ENCODE measurements at regions not wholly inside any gene's neighbourhood (a gene's known extent, or its start where the extent isn't known, plus 50 kb on each side); places are given as distances from the start of the nearest gene placed in this dataset.

DNA sequence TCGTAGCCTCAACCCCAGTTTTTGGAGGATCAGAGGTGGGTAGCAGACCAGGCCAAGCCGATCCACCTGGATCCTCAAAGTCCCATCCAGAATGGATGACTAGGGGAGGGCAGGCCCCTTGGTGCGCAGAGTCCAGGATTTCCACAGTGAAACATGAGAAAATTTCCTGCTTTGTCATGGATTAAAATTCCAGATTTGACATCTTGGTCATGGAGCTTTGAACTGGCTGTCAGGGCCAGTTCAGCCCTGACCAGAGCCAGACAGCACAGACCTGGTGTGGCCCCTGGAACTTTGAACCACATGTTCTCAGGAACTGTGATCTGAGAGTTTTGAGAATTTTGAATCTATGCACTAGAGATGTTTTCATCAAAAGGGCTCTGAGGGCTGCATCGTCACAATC, 177.5 kb downstream of the MN1 start:
- DNase-seq (ENCODE audit: low spot score): no peak

- no peak for DNase-seq (ENCODE audit: low spot score)
Measured at GRCh38 chr22:27624705-27625104, 176.9 kb downstream of the MN1 start.

DNA sequence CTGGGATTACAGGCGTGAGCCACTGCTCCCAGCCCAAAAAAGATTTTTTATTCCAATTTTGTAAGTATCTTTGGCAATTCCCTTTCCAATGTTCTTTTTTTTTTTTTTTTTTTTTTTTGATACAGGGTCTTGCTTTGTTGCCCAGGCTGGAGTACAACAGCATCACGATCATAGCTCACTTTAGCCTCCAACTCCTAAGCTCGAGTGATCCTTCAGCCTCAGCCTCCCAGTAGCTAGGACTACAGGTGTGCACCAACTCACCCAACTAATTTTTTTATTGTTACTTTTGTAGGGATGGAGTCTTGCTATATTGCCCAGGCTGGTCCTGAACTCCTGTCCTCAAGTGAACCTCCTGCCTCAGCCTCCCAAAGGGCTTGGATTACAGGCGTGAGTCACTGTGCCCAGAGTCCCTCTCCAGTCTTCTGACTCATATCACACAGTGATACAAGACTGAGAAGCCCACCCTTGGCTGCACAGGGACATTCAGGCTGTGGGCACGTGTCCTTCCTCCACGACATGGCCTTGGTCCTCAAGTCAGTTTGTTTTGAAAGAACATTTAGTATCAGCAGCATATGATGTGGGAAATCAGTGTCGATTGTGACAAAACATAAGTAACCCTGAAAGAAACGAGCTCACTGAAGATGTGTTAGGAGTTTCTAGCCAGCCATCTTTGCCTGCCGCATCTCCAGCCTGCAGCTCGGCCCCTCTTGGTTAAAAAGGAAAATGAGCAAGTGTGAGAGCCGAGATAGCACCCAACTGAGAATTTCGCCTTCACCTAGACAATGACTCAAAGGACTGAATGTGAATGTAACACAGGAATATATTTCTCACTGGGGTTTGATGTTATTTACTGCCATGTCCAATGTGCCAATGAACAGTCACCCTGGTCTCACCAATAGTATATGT, 175.5 kb downstream of the MN1 start:
- DNase-seq (ENCODE audit: low spot score): no peak

GRCh38 chr22:27626675-27627443, 174.7 kb downstream of the MN1 start:
- DNase-seq (ENCODE audit: low spot score): no peak

- no peak for DNase-seq (ENCODE audit: low spot score)
Measured at GRCh38 chr22:27627444-27627833, 174.1 kb downstream of the MN1 start.

- no peak for DNase-seq (ENCODE audit: low spot score)
Measured at GRCh38 chr22:27627901-27628300, 173.7 kb downstream of the MN1 start.

- no peak for DNase-seq (ENCODE audit: low spot score)
Measured at GRCh38 chr22:27628341-27628740, 173.2 kb downstream of the MN1 start.

- no peak for DNase-seq (ENCODE audit: low spot score)
Measured at GRCh38 chr22:27628891-27629631, 172.5 kb downstream of the MN1 start.

DNA sequence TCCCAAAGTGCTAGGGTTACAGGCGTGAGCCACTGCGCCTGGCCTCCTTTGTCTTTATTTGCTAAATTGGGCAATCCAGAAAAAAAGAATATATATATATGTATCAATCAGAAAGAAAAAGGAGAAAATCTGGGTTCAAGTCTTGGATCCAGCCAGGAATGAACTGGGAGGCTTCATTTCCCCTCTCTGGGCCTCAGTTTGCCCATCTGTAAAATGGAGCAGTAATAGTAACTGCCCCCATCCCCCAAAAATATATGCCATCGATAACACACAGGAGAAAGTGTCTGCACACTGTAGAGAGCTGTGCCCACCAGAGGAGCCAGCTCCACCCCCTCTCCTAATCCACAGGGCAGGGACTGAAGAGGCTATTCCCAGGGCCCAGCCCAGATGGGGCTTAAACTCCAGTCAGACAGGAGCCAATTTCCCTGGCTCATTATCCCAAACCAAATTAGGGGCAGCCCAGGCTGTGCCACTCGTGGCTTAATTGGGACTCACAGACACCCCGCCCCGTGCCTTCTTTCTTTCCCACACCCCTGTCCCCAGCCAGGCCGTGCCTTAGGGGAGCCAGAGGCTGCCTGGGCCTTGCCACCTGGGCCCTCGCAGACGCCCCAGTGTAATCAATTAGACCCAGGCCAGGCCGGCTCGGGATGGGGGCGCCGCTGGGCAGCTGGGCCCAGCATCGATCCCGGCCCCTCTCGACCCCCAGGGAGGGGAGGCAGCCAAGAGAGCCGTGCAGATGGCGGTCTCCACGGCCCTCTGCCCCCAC, 171.5 kb downstream of the MN1 start:
- DNase-seq (ENCODE audit: low spot score): no peak

- DNase-seq (ENCODE audit: low spot score): no peak
Measured at GRCh38 chr22:27630754-27631153, 170.8 kb downstream of the MN1 start.

DNA sequence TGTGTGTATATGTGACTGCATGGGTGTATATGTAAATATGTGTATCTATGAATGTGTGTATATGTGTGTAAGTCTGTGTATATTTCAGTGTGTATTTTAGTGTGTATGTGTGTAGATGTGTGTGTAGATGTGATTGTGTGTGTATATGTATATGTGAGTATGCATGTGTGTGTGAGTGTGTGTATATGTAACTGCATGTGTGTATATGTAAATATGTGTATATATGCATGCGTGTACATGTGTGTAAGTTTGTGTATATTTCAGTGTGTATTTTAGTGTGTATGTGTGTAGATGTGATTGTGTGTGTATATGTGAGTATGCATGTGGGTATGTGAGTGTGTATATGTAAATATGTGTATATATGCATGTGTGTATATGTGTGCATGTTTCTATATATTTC, 169.9 kb downstream of the MN1 start:
- no peak for DNase-seq (ENCODE audit: low spot score)

DNA sequence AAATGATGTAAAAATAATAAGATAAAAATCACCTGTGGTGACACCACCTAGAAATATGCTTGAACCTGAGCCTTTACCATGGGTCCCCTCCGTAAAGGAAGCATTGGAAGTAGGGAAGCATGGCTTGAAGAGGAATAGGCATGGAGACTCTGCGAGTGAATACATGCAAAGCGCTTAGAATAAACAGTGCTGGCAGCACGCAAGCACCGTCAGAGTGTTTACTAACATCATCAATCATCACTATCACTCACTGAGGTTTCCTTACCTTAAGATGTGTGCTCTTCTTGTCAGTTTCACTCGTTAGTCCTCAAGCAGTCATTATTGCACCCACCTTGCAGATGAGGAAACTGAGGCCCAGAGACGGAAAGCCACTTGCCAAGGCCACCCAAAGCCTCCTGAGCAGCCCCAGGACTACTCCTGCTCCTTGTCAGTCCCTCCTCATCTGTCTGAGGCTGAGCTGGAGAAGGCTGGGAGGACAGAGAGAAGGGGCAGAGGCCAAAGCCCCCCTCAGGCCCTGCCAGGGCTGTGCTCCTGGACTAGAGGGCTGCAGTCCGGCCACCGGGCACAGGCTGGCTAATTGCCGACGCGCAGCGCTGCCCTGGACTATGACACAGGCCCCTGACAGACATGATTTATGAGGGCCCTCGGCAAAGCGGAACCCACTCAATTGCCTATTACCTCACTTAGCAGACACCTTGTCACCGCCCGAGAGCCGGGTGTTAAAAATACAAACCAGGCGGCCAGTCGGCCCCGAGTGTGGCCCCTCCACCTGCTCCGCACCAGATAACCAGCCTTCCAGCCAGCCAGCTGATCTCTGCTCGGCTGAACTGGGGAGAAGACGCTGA, 168.9 kb downstream of the MN1 start:
- DNase-seq (ENCODE audit: low spot score): no peak

- no peak for DNase-seq (ENCODE audit: low spot score)
Measured at GRCh38 chr22:27633296-27633871, 168.2 kb downstream of the MN1 start.

- no peak for DNase-seq (ENCODE audit: low spot score)
Measured at GRCh38 chr22:27634043-27634740, 167.4 kb downstream of the MN1 start.

DNA sequence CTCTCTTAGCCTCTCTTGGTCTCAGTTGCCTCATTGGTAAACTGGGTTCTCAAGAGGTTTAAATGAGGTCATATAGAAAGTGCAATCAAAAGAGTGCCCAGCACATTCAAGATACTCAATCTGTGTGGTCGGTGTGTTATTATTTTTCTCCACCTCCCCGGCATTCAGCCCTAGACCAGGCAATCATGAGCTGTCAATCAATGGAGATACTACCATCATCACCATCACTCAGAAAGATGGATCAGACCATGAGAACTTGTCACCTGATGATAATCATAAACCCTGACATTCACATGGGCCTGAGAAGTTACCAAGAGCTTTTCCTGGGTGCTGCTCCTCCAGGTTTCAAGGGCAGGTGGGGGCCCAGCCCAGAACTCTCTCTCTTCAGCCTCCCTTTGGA, 166.1 kb downstream of the MN1 start:
- DNase-seq (ENCODE audit: low spot score): no peak

DNA sequence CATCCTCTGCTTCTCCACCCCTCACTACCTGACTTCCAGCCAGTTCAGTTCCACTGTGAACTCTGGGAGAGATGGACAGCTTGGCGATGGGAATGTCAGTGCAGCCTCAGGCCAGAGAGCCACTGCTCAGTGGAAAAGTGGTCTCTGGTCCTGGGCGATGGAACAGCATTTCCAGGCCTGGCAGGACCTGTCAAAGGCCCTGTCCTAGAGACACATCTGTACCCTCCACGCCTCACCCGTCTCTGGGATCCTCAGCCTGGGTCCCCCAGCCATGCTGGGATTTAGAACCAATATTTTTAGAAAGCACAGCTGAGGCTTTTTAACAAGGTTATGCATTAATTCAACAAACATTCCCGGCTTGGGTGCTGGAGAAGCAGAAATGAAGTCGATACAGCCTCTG, 165.7 kb downstream of the MN1 start:
- no peak for DNase-seq (ENCODE audit: low spot score)

GRCh38 chr22:27636716-27637508, 164.6 kb downstream of the MN1 start:
- DNase-seq (ENCODE audit: low spot score): no peak

DNA sequence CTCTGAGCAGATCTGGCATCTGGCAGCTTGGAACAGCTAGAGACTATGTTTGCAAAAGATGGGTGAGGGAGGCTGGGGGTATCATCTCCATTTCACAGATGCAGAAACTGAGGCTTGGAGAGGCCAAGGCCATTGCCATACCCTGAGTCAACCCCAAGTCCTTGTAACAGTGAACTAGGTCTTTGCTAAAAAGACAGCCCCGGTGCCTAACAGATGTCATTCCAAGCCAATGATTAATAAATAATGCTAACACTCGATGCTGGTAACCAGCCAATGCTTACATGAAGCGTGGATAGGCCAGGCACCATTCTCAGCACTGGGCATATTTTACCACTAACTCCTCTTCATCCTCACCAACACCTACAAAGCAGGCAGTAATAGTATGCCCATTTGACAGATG, 164.0 kb downstream of the MN1 start:
- DNase-seq (ENCODE audit: low spot score): no peak

All from hematopoietic multipotent progenitor cell treated with erythropoietin and hydrocortisone succinate and interleukin-3 and kit ligand, for 15 days (in vitro differentiated cells).